Stimulated activated CD4-positive, alpha-beta T cell treated with anti-CD3 and anti-CD28 coated beads, Interleukin-12 subunit alpha, Interleukin-12 subunit beta, amount 100 ng/mL, for 48 hours (primary cell): ENCODE measurements at regions not wholly inside any gene's neighbourhood (a gene's known extent, or its start where the extent isn't known, plus 50 kb on each side); places are given as distances from the start of the nearest gene placed in this dataset.
"Not testable (repeated sequence)": the region's sequence is repeated elsewhere in the genome, so short reads cannot be mapped to it uniquely, and the experiment has no call there.

Experiments
- DNase-seq, 3 donors: peaks; one replicate each; pipeline ENCODE4 v3.0.0-alpha.2; 2020; ENCODE audit warnings: low read depth in 2 of 3, low spot score in 1 of 3

DNA sequence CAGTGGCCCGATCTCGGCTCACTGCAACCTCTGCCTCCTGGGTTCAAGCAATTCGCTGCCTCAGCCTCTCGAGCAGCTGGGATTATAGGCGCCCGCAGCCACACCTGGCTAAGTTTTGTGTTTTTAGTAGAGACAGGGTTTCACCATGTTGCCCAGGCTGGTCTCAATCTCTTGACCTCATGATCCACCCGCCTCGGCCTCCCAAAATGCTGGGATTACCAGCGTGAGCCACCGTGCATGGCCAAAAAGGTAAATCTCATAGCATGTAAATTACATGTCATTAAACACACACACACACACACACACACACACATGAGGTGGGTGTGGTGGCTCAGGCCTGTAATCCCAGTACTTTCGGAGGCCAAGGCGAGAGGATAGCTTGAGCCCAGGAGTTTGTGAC is 53.7 kb upstream of the SEPTIN5 start:
- not testable (repeated sequence) for DNase-seq

DNA sequence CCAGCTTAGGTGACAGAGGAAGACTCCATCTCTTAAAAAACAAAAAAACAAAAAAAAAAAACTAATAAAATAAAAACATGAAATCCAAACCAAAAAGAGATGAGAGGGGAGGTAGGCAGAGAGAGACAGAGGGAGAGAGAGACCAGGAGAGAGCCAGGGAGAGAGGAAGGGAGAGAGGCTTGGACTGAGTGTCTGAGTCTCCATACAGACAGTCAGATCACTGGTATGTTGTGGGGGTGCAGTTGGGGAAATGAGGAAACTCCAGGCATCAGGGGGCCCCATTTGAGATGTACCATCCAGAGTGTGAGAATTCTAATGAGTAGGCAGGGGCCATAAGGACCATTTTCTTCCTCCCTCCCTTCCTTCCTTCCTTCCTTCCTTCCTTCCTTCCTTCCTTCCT is 53.1 kb upstream of the SEPTIN5 start:
- DNase-seq = no peak

DNA sequence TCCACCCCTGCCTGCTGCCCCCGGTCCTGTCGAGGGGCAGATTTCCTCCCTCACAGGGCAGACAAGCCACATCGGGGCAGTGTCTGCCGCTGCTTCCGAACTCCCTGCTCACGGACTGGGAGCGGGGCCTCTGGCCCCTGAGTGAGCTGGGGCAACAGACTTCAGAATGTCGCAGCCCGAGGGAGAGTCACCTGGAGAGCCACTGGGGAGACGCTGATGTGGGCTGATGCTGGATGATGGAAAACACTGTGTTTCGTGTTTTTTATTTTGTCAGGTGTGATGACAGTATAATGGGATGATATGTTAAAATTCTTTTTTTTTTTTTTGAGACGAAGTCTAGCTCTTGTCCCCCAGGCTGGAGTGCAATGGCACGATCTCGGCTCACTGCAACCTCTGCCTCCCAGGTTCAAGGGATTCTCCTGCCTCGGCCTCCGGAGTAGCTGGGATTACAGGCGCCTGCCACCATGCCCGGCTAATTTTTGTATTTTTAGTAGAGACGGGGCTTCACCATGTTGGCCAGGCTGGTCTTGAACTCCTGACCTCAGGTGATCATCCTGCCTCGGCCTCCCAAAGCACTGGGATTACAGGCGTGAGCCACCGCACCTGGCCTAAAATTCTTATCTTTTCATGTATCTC is 52.1 kb upstream of the SEPTIN5 start:
- DNase-seq = not testable (repeated sequence)

DNA sequence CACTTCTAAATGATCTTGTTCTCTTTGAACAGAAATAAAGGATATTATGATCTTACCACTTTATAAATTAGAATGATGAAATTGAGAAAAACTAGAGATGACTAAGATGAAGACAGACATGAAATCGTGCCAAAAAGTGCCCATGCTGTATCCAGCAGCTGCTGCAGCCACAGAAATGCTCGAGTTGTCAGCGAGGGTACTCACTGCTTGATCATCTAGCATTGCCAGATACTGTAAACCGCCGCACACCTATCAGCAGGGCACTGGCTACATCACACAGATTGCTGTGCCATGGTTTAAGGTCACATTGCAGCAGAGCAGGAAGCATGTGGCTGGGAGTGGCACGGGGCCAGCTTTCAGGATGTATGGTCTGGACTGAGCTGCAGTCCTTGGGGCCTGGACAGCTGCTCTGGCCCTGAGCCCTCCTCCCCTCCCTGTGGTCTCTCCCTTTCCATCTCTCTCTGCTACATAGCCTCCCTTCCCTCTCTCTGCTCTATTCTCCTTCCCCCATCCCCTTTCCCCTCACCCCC is 51.0 kb upstream of the SEPTIN5 start:
- DNase-seq = no peak

DNA sequence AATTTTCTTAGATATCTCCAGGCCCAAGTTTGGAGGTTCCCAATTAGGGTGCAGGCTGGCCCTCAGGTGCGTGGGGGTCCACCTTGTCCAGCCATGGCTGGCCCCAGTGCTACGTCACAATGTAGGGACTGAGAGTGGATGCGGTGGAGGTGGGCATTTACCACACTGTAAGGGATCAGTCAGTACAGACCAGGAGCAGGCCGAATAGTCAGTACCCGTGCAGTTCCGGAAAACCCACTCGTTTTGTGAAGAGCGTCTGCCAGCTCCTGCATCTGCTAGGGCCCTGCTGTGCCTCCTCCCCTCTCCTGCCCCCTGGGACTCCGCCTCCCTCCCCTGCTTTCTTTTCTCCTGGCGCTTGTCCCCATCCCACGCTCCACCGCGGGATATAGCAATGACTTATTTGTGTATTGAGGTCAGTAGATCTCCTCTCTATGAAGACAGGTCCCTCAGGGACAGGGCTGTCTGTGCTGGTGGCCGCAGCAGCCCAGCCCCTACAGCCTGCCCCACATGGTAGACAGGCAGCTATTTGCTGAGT is 50.4 kb upstream of the SEPTIN5 start:
- no peak for DNase-seq

DNA sequence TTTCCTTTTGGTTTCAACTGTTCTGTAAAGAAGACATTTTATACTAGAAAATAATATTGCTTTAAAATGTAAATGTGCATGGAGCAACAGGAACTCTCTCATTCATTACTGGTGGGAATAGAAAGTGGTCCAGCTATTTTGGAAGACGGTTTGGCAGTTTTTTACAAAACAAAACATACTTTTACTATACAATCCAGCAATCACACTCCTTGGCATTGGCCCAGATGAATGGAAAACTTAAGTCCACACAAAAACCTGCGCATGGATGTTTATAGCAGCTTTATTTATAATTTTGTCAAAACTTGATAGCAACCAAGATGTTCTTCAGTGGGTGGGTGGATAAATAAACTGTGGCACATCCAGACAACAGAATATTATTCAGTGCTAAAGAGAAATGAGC is 49.9 kb upstream of the SEPTIN5 start:
- DNase-seq = no peak
